BE2C (cell line): ENCODE measurements at regions not wholly inside any gene's neighbourhood (a gene's known extent, or its start where the extent isn't known, plus 50 kb on each side); places are given as distances from the start of the nearest gene placed in this dataset.

Source experiments
- DNase-seq: peaks from one replicate; pipeline ENCODE4 v3.0.0-alpha.2; 2020
- H3K27me3 ChIP-seq: fragments of 250-450 bp; sonication (Bioruptor Pico); 2 replicates; pipeline ENCODE4 v1.5.1; 2020; ENCODE audit warnings: mild to moderate bottlenecking
- H3K36me3 ChIP-seq: fragments of 250-450 bp; sonication (Bioruptor Pico); 2 replicates; pipeline ENCODE4 v1.5.1; 2020; ENCODE audit warnings: mild to moderate bottlenecking
- H3K4me1 ChIP-seq: fragments of 250-450 bp; sonication (Bioruptor Pico); 2 replicates; pipeline ENCODE4 v1.5.1; 2020
- H3K4me3 ChIP-seq: 2 replicates; pipeline ENCODE4 v1.5.1; 2011; ENCODE audit warnings: low read depth, low read length
- H3K9me3 ChIP-seq: fragments of 250-450 bp; sonication (Bioruptor Pico); 2 replicates; pipeline ENCODE4 v1.5.1; 2020
- TF ChIP-seq, protein P1 (sequence below): IDR thresholded peaks from 2 replicates; pipeline ENCODE4 v1.5.1; 2012; ENCODE audit warnings: mild to moderate bottlenecking, low read depth, low read length

GRCh38 chr1:223016381-223016780, 126.7 kb downstream of the TLR5 start:
- TF ChIP-seq, protein P1, sequence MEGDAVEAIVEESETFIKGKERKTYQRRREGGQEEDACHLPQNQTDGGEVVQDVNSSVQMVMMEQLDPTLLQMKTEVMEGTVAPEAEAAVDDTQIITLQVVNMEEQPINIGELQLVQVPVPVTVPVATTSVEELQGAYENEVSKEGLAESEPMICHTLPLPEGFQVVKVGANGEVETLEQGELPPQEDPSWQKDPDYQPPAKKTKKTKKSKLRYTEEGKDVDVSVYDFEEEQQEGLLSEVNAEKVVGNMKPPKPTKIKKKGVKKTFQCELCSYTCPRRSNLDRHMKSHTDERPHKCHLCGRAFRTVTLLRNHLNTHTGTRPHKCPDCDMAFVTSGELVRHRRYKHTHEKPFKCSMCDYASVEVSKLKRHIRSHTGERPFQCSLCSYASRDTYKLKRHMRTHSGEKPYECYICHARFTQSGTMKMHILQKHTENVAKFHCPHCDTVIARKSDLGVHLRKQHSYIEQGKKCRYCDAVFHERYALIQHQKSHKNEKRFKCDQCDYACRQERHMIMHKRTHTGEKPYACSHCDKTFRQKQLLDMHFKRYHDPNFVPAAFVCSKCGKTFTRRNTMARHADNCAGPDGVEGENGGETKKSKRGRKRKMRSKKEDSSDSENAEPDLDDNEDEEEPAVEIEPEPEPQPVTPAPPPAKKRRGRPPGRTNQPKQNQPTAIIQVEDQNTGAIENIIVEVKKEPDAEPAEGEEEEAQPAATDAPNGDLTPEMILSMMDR = no peak
- no peaks in the 10 kb centered on the region; the same call in 1 of the 2 replicates for H3K9me3 ChIP-seq
- H3K27me3 ChIP-seq = no peaks in the 10 kb centered on the region
- no peaks in the 10 kb centered on the region for H3K4me1 ChIP-seq
- H3K36me3 ChIP-seq = no peaks in the 10 kb centered on the region
- DNase-seq = no peak
- H3K4me3 ChIP-seq = no peak overlapping the region

- Histone ChIP-seq H3K9me3 (no peaks in the 10 kb centered on the region; the same call in 1 of the 2 replicates), H3K4me1 (no peaks in the 10 kb centered on the region), H3K4me3 (no peak overlapping the region), H3K27me3 (no peaks in the 10 kb centered on the region), H3K36me3 (no peaks in the 10 kb centered on the region)
- TF ChIP-seq, protein P1 = no peak
- DNase-seq = no peak
These were observed 126.2 kb downstream of the TLR5 start for GRCh38 chr1:223016890-223017289.

DNA sequence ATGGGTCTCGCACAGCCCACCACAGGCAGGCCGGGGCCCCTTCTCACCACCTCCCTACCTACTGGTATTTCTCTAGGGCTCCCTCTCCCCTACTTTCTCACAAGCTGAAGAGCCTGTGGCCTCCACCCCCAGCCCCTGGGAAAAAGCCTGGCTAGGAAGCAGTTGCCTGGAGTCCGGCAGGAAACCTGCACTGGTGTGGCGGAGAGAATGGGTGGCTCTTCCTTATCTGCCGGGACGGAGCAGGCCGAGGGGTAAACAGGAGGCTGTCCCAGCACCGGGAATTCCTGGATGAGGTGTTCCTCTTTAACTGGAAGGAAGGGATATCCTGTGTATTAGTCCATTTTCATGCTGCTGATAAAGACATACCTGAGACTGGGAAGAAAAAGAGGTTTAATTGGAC, 125.8 kb downstream of the TLR5 start:
- TF ChIP-seq, protein P1 = no peak

GRCh38 chr1:223018534-223018933, 124.5 kb downstream of the TLR5 start:
- Histone ChIP-seq H3K9me3 (no peaks in the 10 kb centered on the region; the same call in 1 of the 2 replicates), H3K4me3 (no peak overlapping the region), H3K27me3 (no peaks in the 10 kb centered on the region), H3K36me3 (no peaks in the 10 kb centered on the region), H3K4me1 (no peaks in the 10 kb centered on the region)
- no peak for DNase-seq
- TF ChIP-seq, protein P1 = no peak

More for the DNA sequence above, 125.8 kb downstream of the TLR5 start:
- H3K4me1 ChIP-seq = no peaks in the 10 kb centered on the region
- no peaks in the 10 kb centered on the region for H3K27me3 ChIP-seq
- no peak for DNase-seq
- H3K36me3 ChIP-seq = no peaks in the 10 kb centered on the region
- no peaks in the 10 kb centered on the region; the same call in 1 of the 2 replicates for H3K9me3 ChIP-seq
- no peak overlapping the region for H3K4me3 ChIP-seq

- Histone ChIP-seq H3K9me3 (no peaks in the 10 kb centered on the region; the same call in 1 of the 2 replicates), H3K4me3 (no peak overlapping the region), H3K4me1 (no peaks in the 10 kb centered on the region), H3K36me3 (no peaks in the 10 kb centered on the region), H3K27me3 (no peaks in the 10 kb centered on the region)
- DNase-seq = no peak
- TF ChIP-seq, protein P1 = no peak
These were observed 123.8 kb downstream of the TLR5 start for GRCh38 chr1:223019256-223019655.

DNA sequence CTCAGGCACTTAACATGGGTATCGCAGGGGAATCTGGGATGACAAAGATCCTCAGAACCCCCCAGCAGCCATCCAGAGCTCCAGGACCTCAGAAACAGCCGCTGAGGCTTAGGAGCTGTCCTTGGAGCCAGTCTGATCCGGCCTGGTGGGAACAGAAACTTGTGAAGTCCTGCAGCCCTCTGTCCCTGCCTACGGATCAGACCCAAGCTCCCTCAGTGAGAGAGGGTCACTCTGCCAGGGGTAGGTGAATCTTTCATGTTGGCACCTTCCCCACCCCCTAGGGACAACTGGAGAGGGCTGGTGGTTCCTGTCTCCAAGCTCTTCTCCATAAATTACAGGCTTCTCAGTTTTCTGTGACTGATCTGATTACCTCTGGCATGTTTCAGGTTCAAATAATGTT, 122.3 kb downstream of the TLR5 start:
- Histone ChIP-seq H3K4me3 (no peak overlapping the region), H3K9me3 (no peaks in the 10 kb centered on the region; the same call in 1 of the 2 replicates), H3K4me1 (no peaks in the 10 kb centered on the region), H3K27me3 (no peaks in the 10 kb centered on the region), H3K36me3 (no peaks in the 10 kb centered on the region)
- TF ChIP-seq, protein P1 = no peak
- DNase-seq = no peak
